Chondrocyte (in vitro differentiated cells): ENCODE measurements at regions not wholly inside any gene's neighbourhood (a gene's known extent, or its start where the extent isn't known, plus 50 kb on each side); places are given as distances from the start of the nearest gene placed in this dataset.

ENCODE experiments used
- DNase-seq: peaks from one replicate; pipeline ENCODE4 v3.0.0; 2021; ENCODE audit warnings: mixed read lengths, low spot score
- H3K27ac Mint-ChIP-seq: one replicate; pipeline ENCODE4 v1.8.0; 2021; ENCODE audit warnings: mild to moderate bottlenecking, moderate library complexity, mixed read lengths; ENCODE audit not compliant: unreplicated experiment
- H3K27me3 Mint-ChIP-seq: 2 replicates; pipeline ENCODE4 v1.8.0; 2021; ENCODE audit warnings: low read depth, mixed read lengths
- H3K36me3 Mint-ChIP-seq: 2 replicates; pipeline ENCODE4 v1.8.0; 2021; ENCODE audit warnings: low read depth, mixed read lengths
- H3K4me1 Mint-ChIP-seq: 2 replicates; pipeline ENCODE4 v1.8.0; 2021; ENCODE audit warnings: low read depth, mild to moderate bottlenecking, mixed read lengths
- H3K4me3 Mint-ChIP-seq: one replicate; pipeline ENCODE4 v1.8.0; 2021; ENCODE audit warnings: mild to moderate bottlenecking, moderate library complexity, mixed read lengths; ENCODE audit not compliant: unreplicated experiment
- H3K9me3 Mint-ChIP-seq: 2 replicates; pipeline ENCODE4 v1.8.0; 2021; ENCODE audit warnings: low read depth, mixed read lengths
- TF ChIP-seq, protein P1 (sequence below): fragments of 200-600 bp; sonication (generic); IDR thresholded peaks from 2 replicates; pipeline ENCODE4 v1.5.0; 2021; ENCODE audit warnings: antibody characterized with exemption, mild to moderate bottlenecking, moderate library complexity

DNA sequence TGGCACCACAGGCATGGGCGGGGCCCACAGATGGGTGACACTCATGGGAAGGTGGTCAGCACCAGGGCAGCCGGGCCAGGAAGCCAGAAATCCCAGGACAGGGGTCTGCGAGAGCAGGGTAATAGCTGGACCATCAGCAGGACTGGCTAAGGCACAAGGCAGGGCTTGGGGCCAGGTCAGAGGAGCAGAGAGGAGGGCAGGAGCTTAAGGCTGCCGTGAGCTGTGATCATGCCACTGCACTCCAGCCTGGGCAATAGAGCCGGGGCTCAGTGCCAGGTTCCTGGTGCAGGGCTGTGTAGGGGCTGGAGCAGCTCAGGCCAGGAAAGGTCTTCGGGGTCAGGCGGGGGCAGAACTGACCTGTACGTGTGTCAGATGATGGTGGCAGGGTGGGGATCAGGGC lies 64.2 kb upstream of the LINGO1 start:
- Mint-ChIP-seq H3K4me3 (no peak overlapping the region), H3K27me3 (peaks cover 48% of the 10 kb centered on the region), H3K36me3 (no peaks in the 10 kb centered on the region), H3K9me3 (no peaks in the 10 kb centered on the region), H3K27ac (no peak overlapping the region), H3K4me1 (peaks cover 2% of the 10 kb centered on the region)
- TF ChIP-seq, protein P1, sequence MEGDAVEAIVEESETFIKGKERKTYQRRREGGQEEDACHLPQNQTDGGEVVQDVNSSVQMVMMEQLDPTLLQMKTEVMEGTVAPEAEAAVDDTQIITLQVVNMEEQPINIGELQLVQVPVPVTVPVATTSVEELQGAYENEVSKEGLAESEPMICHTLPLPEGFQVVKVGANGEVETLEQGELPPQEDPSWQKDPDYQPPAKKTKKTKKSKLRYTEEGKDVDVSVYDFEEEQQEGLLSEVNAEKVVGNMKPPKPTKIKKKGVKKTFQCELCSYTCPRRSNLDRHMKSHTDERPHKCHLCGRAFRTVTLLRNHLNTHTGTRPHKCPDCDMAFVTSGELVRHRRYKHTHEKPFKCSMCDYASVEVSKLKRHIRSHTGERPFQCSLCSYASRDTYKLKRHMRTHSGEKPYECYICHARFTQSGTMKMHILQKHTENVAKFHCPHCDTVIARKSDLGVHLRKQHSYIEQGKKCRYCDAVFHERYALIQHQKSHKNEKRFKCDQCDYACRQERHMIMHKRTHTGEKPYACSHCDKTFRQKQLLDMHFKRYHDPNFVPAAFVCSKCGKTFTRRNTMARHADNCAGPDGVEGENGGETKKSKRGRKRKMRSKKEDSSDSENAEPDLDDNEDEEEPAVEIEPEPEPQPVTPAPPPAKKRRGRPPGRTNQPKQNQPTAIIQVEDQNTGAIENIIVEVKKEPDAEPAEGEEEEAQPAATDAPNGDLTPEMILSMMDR: no peak
- DNase-seq: no peak

DNA sequence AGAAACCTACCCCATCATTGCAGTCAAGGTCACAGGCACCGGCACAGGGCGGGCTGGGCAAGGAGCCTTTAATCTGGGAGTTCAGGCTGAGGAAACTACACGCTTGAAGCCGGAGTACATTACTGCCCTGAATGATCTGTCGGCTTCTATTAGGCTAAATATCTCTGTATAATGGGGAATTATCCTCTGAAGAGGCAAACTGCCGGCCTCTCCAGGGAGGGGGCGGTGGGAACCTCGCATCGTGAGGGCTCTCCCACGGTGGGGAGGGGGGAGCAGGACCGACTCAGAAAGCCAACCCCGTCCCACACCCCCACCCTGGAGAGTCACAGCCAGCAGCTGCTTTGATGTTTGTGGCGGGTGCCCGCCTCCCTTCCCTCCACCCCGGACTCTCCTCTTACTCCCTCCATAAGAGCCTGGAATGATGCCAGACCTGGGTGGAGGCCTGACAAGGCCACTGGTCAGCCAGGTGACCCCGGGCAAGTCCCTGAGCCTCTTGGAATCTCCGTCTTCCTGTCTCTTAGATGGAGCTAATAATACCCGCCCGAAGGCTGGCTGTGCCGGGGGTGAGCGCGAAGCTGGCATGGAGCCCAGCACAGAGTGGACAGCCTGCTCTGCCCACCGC lies 63.4 kb upstream of the LINGO1 start:
- Mint-ChIP-seq H3K4me1 (peaks cover 2% of the 10 kb centered on the region), H3K27me3 (peaks cover 55% of the 10 kb centered on the region), H3K27ac (no peak overlapping the region), H3K9me3 (no peaks in the 10 kb centered on the region), H3K4me3 (no peak overlapping the region), H3K36me3 (no peaks in the 10 kb centered on the region)
- DNase-seq: no peak
- TF ChIP-seq, protein P1: no peak

DNA sequence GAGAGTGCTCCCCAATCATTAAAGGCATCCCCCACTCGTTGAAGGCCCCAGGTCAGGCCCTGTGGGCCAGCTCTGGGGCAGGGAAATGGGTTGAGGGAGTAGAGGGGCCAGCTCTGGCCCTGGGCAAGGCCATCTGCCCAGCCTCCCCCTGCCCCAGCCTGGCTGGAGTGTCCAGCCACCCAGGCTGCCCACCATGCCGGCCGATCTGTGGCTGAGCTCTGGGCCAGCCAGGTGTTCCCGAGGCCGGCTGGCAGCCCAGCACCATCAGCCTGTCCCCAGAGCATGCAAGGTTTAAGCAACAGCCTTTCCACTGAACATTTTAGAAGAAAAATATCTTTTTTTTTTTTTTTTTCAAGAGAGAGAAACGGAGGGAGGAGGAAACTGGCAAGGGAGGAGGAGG lies 62.8 kb upstream of the LINGO1 start:
- H3K27me3 Mint-ChIP-seq: peaks cover 58% of the 10 kb centered on the region
- no peak for DNase-seq
- no peaks in the 10 kb centered on the region for H3K36me3 Mint-ChIP-seq
- no peak overlapping the region for H3K27ac Mint-ChIP-seq
- H3K4me3 Mint-ChIP-seq: no peak overlapping the region
- no peaks in the 10 kb centered on the region for H3K9me3 Mint-ChIP-seq
- TF ChIP-seq, protein P1: no peak
- peaks cover 2% of the 10 kb centered on the region for H3K4me1 Mint-ChIP-seq

DNA sequence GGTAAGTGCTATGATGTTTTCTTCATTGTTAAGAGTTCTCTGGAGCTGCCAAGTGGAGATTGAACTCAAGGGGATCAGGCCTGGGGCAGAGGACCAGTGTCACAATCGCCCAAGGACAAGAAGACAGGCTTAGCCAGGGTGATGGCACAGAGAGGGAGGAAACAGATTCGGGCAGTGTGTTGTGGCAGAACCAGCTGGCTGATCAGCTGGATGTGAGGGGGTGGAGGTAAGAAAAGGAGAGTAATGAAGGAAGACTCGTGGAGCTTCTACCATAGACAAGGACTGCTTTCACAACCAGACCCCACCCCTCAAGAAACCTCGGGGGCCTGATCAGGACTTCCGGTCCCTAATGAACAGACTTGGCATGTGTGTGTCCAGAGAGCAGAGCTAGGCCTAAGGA lies 60.9 kb upstream of the LINGO1 start:
- H3K27me3 Mint-ChIP-seq: peaks cover 68% of the 10 kb centered on the region
- H3K27ac Mint-ChIP-seq: no peak overlapping the region

DNA sequence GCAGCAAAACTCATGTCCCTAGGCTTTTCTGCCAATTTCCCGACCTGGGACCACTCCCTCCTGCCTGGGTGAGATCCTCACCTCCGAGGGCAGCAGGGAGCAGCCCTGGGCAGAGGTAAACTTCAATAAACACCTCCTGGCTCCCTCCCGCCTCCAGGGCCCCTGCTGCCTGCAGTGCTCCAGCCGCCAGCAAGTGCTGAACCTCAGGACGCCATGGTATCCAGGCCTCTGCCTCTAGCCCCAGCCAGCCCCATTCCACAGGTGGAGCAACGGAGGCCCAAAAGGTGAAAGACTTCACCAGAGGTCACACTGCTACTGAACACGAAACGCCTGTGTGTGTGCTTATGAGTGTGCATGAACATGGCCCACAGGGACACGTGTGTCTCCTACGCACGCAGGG lies 59.9 kb upstream of the LINGO1 start:
- Mint-ChIP-seq H3K27ac (no peak overlapping the region), H3K4me3 (no peak overlapping the region), H3K36me3 (no peaks in the 10 kb centered on the region), H3K4me1 (peaks cover 2% of the 10 kb centered on the region), H3K27me3 (peaks cover 64% of the 10 kb centered on the region), H3K9me3 (no peaks in the 10 kb centered on the region)
- TF ChIP-seq, protein P1: no peak
- DNase-seq: no peak

More for the DNA sequence above, 60.9 kb upstream of the LINGO1 start:
- peaks cover 2% of the 10 kb centered on the region for H3K4me1 Mint-ChIP-seq
- no peaks in the 10 kb centered on the region for H3K36me3 Mint-ChIP-seq
- DNase-seq: no peak
- no peaks in the 10 kb centered on the region for H3K9me3 Mint-ChIP-seq
- TF ChIP-seq, protein P1: no peak
- no peak overlapping the region for H3K4me3 Mint-ChIP-seq
